Suppressor macrophage treated with lipopolysaccharide for 4 hours (primary cell): ENCODE measurements at regions not wholly inside any gene's neighbourhood (a gene's known extent, or its start where the extent isn't known, plus 50 kb on each side); places are given as distances from the start of the nearest gene placed in this dataset.
"Not testable (repeated sequence)": the region's sequence is repeated elsewhere in the genome, so short reads cannot be mapped to it uniquely, and the experiment has no call there.

Experiments
- DNase-seq: peaks from one replicate; pipeline ENCODE4 v3.0.0-alpha.2; 2020

DNA sequence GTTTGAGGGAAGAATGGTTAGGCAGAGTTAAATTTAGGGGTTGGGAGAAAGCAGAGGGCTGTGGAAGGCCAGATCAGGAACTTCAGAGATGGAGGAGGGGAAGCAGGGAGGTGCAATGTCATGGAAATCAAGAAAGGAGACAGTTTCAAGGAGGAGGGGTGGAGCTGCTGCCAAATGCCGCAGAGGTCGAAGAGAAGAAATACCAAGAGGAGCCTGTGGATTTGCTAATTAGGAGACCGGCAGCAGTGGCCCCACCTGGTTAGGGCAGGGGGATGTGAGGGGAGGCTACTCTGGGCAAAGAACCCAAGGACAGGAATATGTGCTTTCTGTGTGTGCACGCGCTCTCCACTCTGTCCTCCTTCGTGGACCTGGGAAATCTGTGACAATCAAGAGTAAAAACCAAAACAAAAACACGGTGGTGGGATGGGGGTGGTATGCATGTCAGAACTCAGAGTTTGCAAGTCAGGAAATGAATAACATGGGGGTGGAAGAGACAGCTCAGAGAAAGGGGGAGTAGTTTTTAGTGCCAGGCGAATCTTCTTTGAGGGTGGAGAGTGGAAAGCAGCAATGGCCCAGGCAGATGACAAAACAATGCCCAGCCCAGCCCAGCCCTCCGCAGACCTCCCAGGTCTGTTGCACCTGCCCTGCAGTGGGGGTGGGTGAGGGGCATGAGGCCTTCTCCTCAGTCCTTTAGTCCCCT lies 102.9 kb upstream of the PAX2 start:
- DNase-seq = no peak

DNA sequence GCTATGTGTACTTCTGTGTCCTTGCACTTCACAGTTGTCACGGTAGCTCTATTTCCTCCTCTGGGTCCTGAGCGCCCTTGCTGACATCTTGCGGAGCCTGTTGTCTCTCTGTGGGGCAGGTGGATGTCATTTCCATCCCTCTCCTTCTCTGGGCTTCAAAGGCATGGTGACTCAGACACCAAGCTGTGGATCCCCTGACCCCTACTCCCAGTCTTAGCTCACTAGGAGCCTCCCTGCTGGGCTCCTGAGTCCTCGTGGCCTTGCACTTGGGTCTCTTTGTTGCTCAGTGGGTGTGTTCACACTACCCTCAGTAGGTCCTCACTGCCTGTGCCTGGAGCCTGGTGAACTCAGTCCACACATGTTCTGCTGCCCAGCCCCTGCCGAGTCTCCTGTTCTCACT lies 100.3 kb upstream of the PAX2 start:
- DNase-seq = no peak

DNA sequence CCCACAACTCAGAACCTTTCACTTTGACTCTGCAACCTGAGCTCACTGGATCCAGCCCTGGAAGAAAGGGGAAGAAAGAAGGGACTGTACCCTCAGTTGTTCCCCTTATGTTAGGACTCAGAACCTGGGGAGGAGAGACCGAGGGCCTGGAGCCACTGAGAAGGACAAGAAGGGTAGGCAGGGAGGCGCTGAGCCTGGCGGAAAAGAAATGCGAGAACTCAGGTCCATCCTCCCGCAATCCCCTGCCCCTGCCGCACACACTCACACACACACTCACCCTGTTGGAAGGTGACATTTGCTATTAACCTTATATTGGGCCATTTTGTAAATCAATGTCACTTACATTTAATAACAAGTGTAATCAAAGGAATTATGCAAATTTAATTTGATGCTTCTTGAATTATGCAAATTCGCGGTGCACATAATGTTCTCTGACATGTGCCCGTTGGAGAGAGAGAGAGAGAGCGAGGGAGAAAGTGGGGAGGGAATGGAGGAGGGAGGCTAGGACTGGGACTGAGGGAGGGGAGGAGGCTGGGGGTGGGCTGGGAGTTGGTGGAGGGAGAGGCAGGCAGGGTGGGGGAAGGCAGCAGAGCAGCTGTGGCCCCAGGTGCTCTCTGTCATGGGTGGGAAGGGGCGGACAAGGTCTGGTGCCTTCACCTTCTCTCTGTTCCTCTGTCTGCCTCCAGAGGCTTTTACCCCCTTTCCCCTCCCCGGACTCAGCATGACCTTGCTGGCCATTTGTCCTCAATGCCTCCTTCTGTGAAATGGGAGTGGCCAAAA lies 99.6 kb upstream of the PAX2 start:
- DNase-seq = no peak

DNA sequence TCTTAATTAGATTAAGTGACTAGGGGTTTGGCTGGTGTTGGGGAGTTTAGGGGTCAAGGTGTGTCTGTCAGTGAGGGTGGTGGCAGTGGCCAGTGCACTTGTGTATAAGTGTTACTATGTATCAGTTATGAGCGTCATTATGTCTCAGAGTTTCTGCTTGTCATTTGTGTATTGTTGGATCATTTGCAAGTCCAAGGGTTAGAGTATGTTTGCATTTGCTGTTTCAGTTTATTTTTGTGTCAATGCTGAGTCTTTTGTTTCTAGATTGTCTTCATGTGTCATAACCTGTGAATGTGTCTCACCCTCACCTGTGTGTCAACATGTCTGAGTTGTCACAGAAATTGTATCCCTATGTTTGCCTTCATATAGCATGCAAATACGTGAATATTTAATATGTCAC lies 97.5 kb upstream of the PAX2 start:
- no peak for DNase-seq

DNA sequence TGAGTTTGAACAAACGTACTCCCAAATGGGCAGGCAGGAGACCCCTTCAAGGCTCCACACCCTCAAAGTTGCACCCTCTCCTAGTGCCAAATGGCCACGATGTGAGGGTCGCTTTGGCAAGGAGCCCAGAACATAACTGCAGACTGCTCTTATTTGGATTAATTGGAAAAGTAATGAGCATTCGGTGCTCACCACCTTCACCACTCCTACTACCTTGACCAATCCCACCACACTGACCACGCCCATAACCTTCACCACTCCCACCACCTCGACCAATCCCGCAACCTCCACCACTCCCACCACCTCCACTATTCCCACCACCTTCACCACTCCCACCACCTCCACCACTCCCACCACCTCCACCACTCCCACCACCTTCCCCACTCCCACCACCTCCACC lies 94.7 kb upstream of the PAX2 start:
- no peak for DNase-seq

DNA sequence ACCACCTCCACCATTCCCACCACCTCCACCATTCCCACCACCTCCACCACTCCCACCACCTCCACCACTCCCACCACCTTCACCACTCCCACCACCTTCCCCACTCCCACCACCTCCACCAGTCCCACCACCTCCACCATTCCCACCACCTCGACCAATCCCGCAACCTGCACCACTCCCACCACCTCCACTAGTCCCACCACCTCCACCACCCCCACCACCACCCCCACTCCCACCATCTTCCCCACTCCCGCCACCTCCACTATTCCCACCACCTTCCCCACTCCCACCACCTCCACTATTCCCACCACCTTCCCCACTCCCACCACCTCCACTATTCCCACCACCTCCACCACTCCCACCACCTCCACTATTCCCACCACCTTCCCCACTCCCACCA lies 94.3 kb upstream of the PAX2 start:
- DNase-seq = not testable (repeated sequence)

DNA sequence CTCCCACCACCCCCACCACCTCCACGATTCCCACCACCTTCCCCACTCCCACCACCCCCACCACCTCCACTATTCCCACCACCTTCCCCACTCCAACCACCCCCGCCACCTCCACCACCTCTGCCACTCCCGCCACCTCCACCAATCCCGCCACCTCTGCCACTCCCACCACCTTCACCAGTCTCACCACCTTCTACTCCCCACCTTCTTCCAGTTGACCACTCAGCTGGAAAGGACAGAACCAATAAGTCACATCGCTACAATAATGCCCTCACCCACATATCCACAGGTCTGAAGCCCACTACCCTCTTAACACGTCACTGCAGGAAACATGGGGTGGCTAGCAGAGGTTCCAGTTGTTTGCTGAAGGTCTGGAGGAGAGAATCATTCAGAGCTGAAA lies 93.5 kb upstream of the PAX2 start:
- no peak for DNase-seq

DNA sequence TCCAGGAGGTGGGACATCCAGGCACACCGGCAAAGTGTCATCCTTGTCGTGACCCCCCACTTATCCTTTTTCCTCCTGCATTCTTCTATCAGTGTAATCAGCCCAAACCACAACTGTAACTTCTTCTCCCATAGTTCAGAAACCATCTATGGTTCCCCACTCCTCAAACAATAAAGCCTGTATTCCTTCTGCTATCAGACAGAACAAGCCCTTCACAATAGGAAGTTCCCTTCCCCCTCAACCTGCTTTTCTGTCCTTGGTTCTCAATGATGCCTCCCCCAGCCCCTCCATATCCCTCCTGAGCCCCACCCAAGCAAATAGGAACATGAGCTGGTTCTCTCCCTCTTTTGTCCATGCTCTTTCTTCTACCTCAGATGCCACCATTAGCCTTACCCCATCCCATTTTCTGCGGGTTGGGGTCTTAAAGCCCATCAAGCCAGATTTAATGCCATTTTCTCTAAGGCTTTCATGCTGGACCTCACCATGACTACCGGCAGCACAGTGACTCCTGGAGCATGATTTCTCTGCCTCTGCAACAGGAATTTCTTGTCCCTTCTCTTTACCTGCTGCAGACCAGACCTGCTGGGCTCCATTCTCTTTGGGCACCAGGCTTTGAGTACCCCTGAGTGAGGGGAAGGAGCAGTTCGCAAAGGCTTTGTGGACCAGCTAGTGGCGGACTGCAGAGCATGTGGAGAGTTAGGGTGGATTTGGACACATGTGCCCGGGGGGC lies 92.8 kb upstream of the PAX2 start:
- no peak for DNase-seq

DNA sequence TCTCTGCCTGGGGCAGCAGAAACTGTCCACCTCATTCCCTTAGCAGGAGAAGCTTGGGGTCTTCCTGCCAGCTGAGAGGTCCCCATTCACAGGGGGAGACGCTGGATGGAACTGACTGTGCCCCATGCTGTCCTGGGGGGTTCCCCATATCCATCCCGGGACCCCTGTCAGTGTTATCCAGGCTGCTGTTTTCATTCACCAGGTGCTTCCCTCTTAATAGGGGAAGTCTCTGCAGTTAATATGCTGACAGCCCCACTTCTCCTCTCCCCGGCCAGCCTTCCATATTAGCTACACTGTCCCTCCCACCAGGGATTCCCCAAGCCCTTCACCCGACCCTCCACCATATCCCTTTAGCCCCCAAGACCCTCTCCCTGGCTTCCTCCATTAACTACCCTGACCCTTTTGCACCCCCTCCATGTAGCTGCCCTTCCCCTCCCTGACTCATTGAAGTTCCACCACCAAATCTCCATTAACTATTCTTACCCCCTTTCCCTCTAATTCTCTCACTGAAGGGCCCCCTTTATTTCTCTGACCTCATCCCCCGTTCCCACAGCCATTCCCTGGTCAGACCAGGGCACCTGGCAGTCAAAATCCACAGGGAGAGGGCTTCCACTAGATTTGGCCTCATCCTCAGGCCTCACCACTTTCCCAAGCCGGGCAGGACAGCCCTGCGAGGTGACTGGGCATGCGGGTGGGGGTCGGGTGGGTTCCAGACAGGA lies 92.0 kb upstream of the PAX2 start:
- DNase-seq = no peak

DNA sequence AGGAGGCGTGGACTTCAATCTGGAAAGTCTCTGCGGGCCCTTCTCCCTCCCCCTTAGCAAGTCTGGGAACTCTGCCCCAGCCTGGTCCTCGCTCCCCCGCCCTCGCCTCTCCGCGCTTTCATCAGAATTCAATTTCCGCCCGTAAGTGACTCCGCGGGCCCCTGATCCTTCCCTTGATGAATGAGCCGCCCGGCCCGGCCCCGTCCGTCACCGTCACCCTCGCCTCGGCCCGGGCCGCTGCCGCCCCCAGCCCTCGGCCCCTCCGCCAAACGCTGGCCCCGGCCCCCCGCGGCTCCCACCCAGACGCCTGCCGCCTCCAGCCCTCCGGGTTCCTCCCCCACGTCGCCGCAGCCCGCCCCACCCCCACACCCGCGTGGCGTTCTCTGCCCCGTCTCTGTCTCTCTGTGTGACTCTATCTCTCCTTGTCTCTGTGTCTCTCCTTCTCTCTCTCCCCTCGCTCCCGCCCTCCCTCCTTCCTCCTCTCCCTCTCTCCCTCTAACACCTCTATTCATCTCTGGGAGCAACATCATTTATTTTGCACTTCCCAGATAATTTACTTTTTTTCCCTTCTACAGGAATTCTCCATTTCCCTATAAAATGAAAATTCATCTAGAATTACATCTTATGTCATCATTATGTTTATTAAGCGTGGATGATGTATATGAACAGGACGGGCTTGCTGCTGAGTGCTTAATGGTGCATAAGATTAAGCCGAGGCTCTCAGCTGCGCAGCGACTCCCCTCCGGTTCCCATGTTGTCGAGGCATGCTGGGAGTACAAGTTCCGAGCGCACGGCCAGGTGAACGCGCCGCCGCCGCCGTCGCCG lies 91.2 kb upstream of the PAX2 start:
- peak; percentile 23 for DNase-seq

DNA sequence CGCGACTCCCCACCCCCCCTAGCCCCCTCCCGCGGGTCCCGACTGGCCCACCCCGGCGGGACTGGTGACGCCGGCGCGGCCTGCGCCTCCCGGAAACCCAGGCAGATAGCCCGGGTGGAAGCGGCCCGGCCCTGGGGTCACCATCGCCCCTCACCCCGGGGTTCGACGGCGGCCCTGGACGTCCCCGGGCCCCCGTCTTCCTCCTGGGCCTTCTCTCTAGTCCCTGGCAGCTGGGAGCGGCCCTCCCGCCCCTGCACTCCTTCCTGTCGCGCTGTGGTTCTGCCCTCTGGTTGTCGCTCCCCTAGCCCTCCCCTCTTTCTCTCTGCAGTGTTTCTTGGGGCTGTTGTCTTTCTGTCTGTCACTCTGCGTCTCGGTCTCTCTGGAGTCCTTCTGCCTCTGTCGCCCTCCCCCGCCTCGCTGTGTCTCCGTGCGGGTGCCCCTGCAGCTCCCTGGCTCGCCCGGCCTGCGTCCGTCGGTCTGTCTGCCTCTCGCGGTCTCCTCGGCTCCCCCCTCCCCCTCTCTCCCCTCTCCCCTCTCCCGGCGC lies 90.5 kb upstream of the PAX2 start:
- no peak for DNase-seq

DNA sequence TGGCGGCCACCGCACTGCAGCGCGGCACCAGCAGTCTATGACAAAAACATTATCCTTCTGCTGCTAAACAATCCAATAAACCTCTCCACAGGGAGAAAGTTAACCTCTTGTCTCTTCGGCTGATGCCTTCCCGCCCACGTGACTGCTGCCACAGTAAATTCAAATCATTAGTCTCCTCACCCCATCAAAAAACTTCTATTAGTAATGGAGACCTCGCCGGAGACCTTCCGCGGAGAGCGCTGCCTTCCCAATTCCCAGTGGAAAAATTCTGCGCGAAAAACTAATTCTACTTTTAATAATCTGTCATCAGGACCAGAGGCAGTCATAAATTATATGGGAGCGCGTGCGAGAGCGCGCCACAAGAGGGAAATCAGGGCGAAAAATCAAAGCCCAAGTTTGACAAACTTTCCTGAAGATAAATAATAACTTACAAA lies 90.0 kb upstream of the PAX2 start:
- no peak for DNase-seq

DNA sequence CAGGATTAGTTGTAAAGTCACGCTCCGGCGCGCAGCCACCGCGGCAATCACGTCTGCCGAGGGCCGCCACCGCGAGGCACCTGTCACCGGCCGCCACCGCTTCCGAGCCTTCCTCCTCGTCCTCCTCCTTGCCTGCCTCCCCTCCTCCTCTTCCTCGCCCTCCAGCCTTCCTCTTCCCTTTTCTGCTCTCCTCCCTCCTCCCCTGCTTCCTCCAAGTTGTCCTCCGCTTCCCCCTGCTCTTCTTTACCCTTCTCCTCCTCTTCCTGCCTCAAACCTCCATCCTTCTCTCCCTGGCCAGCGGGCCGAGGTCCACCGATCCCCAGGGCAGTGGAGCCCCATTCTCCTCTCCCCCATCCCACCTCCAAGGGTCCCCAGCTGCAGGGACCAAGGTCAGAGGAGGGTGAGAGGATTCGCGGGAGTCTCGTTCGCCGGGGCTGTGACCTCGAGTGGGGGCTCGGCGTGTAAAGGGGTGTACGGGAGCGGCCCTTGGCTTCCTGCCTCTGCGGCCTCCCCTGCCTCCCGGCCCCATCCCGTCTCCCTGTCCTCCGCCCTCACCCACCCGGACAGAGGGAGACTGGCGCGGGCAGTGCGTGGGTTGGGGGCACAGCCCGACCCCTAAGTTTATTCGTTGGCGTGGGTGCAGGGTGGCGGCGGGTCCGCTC lies 89.5 kb upstream of the PAX2 start:
- no peak for DNase-seq

DNA sequence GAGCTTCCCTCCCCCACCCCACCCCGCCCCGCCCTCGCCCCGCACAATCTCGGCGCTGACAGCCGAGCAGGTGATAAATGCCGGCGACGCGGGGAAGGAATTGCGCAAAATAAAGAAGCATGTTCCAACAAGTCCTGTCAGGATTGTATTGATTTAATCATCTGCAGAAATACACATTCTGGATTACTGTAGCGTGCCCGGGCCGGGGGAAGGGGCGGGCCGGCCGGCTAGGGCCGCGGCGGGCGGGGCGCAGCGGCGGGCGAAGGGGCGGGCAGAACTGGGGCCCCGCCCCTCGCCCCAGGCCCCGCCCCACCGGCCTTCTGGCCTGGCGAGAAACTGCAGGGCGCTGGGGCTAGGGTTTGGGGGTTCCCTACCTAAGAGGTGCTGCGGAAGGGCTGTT lies 88.9 kb upstream of the PAX2 start:
- DNase-seq = peak; percentile 21

DNA sequence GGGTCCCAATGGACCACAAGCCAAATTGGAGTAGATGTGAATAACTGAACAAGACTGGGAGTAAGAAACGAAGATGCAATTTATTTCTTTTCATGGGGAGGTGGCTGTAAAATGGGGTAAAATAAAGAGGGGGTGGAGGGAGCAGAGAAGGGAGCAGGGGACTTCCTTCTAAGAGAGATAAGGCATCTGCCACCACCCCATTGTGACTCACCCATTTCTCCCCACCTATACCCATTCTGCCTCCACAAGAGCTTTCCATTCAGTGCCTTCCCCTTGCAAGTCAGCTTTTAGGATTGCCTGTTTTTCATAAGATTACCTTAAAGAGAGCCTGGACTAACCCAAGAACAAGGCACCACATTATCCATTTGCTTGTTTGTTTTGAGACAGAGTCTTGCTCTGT lies 87.1 kb upstream of the PAX2 start:
- DNase-seq = no peak

DNA sequence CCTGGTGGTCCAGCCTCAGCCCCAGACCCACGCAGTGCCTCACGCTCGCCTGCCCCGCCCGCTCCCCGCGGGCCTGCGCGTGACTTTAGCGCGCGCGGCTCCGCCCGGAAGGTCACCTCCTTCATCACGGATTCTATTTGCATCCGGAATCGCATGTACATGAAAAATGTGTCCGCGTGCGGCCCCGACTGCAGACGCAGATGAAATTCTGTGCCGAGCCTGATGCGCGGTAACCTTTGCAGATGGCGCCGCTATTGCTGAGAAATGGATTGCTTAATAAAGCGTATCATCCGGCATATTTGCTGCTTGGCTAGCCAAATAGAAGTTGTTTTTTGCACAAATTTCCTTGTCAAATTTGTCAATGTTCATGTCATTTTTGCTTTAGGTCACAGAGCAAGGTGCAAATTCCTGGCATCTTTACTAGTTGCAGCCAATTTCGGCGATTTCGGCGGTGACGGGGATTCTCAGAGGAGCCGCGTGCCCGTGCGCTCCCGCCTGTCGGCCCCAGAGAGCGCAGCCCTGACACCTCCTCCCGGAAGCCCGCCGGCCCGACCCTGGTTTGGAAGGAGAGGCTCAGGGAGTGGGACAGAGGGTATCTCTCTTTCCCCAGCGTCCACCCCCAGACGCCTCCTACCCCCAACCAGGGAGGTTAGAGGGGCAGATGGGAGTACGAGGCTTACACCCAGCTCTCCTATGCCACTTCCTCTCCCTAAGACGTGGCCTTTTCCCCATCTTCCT lies 85.9 kb upstream of the PAX2 start:
- DNase-seq = no peak

DNA sequence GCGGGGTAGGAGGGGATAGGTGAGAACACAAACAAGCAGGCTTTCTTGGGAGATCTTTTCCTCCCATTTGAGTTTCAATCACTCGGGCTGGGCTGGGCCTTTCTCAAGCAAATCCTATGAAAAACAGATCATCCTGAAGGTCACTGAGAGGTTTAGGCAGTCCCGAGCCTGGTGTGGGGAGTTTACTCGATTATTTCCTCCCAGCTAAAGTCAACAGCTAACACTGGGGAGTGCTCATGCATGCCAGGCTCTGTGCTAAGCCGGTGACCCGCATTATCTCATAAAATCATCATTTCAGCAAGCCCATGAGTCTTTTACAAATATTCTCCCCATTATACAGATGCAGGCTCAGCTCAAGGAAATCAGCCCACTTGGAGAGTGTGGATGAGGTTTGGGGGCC lies 85.0 kb upstream of the PAX2 start:
- no peak for DNase-seq

DNA sequence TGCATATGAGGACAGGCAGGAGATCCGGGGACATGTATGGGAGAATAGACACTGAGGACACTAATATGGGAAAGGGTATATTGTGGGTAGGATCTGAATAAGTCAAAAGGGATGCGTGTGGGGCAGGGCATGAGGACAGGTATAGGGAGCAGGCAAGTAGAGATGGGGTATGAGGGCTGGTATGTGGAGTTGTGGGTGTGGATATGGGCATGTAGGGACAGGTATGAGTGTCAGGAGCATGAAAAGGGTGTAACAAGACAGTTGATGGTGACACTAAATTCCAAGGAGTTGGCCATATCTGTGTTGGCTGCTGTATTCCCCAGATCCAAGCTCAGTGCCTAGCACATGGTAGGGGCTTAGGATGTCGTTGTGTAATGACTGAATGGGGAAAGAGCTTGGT lies 84.4 kb upstream of the PAX2 start:
- no peak for DNase-seq

DNA sequence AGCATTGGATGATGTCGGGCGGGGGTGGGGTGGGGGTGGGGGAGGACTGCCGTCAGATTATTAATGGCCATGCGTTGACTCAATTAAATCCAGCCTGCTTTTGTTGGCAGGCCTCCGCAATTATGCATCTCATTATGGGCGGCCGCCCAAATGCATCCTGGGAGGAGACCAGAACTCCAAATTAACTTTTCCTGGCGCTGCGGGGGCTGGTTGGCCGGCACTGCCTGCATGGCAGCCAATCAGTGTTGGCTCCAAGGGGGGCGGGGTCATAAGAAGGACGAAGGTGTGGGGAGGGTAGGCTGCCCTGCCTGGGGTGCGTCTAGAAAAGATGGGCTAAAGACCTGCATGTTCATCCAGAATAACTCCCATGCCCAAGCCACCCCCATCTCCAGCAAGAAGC lies 83.9 kb upstream of the PAX2 start:
- DNase-seq = no peak

DNA sequence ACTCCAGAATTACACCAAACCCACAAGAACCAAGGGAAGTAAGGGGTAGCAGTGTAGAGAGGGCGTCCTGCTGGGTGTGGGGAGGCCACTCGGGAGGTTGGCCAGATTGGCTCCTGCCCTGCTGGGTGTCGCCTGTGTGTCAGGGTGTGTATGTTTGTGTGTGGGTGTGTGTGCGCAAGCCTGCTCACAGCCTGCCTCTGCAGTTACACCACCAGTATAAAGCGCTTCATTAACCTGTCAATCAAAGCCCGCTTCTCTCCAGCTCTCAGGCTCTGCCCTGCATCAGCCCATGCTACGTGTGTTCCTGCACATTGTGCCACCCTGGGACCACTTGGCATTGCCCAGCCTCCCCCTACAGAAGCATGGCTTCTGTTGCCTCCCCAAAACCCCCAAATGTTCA lies 83.3 kb upstream of the PAX2 start:
- no peak for DNase-seq
